ENCODE measurements at regions not wholly inside any gene's neighbourhood (a gene's known extent, or its start where the extent isn't known, plus 50 kb on each side); places are given as distances from the start of the nearest gene placed in this dataset.

DNA sequence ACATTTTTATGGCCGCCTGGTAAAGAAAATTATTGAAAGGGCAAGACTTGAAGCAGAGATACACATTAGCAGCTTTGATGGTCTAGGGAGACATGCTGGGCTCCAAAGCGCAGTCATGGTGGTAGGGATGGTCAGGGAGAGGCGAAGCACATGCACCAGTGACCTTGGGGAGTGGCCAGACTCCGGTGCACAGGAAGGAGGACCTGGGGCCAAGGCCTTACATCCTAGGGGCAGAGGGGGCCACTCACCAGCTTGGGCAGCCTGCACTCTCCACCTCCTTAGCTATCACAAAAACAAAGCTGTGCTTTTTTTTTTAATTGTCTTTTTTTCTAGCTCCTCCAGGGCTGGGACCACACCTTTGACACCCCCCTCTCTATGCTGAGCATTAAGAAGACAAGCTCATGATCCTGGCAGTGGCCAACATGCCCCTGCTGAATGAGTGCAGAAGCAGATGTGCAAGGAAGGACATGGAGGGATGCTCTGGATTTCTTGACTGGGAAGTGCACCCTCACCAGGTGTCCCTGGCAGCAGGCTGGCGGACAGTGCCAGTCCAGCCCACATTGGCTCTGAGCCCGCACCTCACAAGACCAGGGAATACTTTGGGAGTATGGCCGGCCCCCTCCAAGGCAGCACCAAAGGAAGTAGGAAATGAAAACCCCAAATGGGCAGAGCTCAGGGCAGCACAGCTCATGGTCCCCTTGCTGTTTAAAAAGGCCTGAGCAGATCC is 619.9 kb downstream of the TBC1D22A start:
- no peak overlapping the region for H2BK5ac ChIP-seq (ENCODE audit: low read depth, low read length, poor library complexity, severe bottlenecking)
- H2AK9ac ChIP-seq (replicated peaks; ENCODE audit: low read depth, low read length, poor library complexity): no peak overlapping the region
- no peaks in the 10 kb centered on the region for H3K27me3 ChIP-seq (ENCODE audit: control insufficient read depth, insufficient read depth, low read length)
- TF ChIP-seq NFE2L2 (IDR thresholded peaks at IDR 0.05; ENCODE audit: low read depth, low read length) (no peak), MXI1 (IDR thresholded peaks at IDR 0.05; ENCODE audit: borderline replicate concordance, low read depth, low read length) (no peak), CHD1 (IDR thresholded peaks at IDR 0.05; ENCODE audit: low read depth, low read length) (no peak), RCOR1 (IDR thresholded peaks at IDR 0.05; ENCODE audit: insufficient replicate concordance, low read length) (no peak), MAZ (IDR thresholded peaks at IDR 0.05; ENCODE audit: borderline replicate concordance, low read depth, low read length) (no peak), FOS (IDR thresholded peaks at IDR 0.05; ENCODE audit: low read depth, low read length) (no peak)
- TF ChIP-seq, protein P1, sequence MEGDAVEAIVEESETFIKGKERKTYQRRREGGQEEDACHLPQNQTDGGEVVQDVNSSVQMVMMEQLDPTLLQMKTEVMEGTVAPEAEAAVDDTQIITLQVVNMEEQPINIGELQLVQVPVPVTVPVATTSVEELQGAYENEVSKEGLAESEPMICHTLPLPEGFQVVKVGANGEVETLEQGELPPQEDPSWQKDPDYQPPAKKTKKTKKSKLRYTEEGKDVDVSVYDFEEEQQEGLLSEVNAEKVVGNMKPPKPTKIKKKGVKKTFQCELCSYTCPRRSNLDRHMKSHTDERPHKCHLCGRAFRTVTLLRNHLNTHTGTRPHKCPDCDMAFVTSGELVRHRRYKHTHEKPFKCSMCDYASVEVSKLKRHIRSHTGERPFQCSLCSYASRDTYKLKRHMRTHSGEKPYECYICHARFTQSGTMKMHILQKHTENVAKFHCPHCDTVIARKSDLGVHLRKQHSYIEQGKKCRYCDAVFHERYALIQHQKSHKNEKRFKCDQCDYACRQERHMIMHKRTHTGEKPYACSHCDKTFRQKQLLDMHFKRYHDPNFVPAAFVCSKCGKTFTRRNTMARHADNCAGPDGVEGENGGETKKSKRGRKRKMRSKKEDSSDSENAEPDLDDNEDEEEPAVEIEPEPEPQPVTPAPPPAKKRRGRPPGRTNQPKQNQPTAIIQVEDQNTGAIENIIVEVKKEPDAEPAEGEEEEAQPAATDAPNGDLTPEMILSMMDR (conservative IDR thresholded peaks at IDR 0.05; ENCODE audit: low read depth, low read length): no peak
- TF ChIP-seq, protein P2, sequence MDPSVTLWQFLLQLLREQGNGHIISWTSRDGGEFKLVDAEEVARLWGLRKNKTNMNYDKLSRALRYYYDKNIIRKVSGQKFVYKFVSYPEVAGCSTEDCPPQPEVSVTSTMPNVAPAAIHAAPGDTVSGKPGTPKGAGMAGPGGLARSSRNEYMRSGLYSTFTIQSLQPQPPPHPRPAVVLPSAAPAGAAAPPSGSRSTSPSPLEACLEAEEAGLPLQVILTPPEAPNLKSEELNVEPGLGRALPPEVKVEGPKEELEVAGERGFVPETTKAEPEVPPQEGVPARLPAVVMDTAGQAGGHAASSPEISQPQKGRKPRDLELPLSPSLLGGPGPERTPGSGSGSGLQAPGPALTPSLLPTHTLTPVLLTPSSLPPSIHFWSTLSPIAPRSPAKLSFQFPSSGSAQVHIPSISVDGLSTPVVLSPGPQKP (IDR thresholded peaks at IDR 0.05; ENCODE audit: borderline replicate concordance, low read depth, low read length): no peak
- in situ Hi-C loops (cut with MboI; ENCODE audit: low sequenced_read_pairs) (no loop called here), dilution Hi-C loops (cut with HindIII; ENCODE audit: low sequenced_read_pairs, unreplicated experiment) (no loop called here), intact Hi-C loops (cut with micrococcal nuclease) (no loop called here)
- H3K4me1 ChIP-seq (ENCODE audit: control insufficient read depth, insufficient read depth, low read length): no peaks in the 10 kb centered on the region
- no peak overlapping the region for H3K9ac ChIP-seq (ENCODE audit: low read depth, low read length)
- H4K8ac ChIP-seq (ENCODE audit: low read depth in 2 of 2, low read length in 2 of 2): no peak overlapping the region
- H3K23ac ChIP-seq (ENCODE audit: low read depth, low read length): no peak overlapping the region
- H2BK15ac ChIP-seq (ENCODE audit: low read depth, low read length): no peak overlapping the region
- H3K9me1 ChIP-seq (ENCODE audit: insufficient read depth, low read length): no peaks in the 10 kb centered on the region
- H4K91ac ChIP-seq (ENCODE audit: insufficient read depth, low read depth, low read length): no peak overlapping the region
- no peak for ATAC-seq (ENCODE audit: low read depth)
- no peak overlapping the region for H4K5ac ChIP-seq (ENCODE audit: low read depth, low read length)
- no peak overlapping the region for H2AK5ac ChIP-seq (ENCODE audit: low read depth, low read length)
- H3K14ac ChIP-seq (replicated peaks; ENCODE audit: low read depth, low read length): no peak overlapping the region
- H2BK20ac ChIP-seq (ENCODE audit: low read depth, low read length): no peak overlapping the region
- no peak overlapping the region for H2BK120ac ChIP-seq (ENCODE audit: low read depth, low read length)
- no peak overlapping the region for H3K56ac ChIP-seq (ENCODE audit: extremely low read depth, insufficient read depth, low read length)
- H2AFZ ChIP-seq (replicated peaks; ENCODE audit: low read length, poor library complexity): no peak overlapping the region
- no peak overlapping the region for H3K27ac ChIP-seq (ENCODE audit: insufficient read depth, low read length)
- no TSS peak for BruUV-seq (replicated peaks)
- H3K36me3 ChIP-seq (ENCODE audit: control insufficient read depth, insufficient read depth, low read length): no peaks in the 10 kb centered on the region
- no peaks in the 10 kb centered on the region for H4K20me1 ChIP-seq (ENCODE audit: insufficient read depth, low read length)
- ChIA-PET POLR2A (ENCODE audit: unreplicated experiment) (no interaction called here), CTCF (no interaction called here)
- 60% methylated on average over 2 of the region's 7 CpGs; no CpG with 5 or more reads in 1 of the 2 experiments for WGBS, 2 experiments (ENCODE audit: extremely low coverage in 2 of 2, insufficient read length in 1 of 2)
- H3K79me1 ChIP-seq (ENCODE audit: low read depth in 1 of 2, low read length in 2 of 2): no peaks in the 10 kb centered on the region
- H3K4me3 ChIP-seq (ENCODE audit: insufficient read depth, low read depth, low read length): no peak overlapping the region
- H3K9me3 ChIP-seq (ENCODE audit: control insufficient read depth, insufficient read depth, low read length): peaks cover 7% of the 10 kb centered on the region; the same call in 1 of the 2 replicates
- H3K4ac ChIP-seq (ENCODE audit: low read depth, low read length): no peak overlapping the region
- no peak for DNase-seq
- no peak overlapping the region for H3K4me2 ChIP-seq (ENCODE audit: low read depth, low read length)
- H3K18ac ChIP-seq (ENCODE audit: low read depth, low read length): no peak overlapping the region

Measured in IMR-90 (cell line).